ENCODE measurements at regions not wholly inside any gene's neighbourhood (a gene's known extent, or its start where the extent isn't known, plus 50 kb on each side); places are given as distances from the start of the nearest gene placed in this dataset.
"Not testable (repeated sequence)": the region's sequence is repeated elsewhere in the genome, so short reads cannot be mapped to it uniquely, and the experiment has no call there.

DNA sequence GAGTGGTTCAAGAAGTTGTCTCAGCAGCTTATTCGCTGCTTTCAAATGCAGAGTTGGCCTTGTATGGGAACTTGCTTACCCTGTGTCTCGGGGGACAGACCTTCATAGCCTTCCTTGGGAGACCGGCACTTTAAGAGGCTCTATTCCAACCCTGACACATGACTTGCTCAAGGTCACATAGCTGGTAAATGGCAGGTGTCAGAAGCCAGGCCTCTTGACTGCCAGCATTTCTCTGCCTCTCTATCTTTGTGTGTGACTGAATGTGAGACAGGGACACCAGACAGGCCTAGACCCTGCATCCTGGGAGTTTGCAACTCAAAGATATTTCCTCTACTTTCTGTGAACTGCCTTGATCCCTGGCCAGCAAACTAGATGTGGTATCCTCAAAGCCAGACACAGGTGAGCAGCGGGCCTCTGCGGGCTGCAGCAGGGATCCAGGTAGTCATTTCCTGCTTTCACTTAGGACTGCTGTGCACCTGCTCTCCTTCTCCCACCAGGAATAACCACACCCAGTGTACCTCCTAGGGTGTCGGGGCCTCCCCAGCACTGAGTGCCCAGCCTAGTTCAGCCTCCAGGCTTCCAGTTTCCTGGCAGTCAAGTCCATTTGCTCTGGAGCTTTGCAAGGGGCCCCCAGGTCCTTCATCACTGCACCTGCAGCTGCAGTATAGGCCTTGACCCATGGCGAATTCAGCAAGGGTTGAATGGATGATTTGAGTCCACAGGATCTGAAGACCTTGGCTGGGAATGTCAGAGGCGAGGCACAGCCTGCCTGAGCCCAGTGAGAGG, 116.6 kb upstream of the TNRC6C start:
- Mint-ChIP-seq H3K27ac (peak overlapping the region; percentile 76), H3K4me1 (ENCODE audit: low read depth) (peaks cover 46% of the 10 kb centered on the region)
- intact Hi-C loops (cut with micrococcal nuclease) = loop anchor here (1.0 to 5.0 kb wide), 4 partner anchors 8 to 700 kb away; partner anchors contain the start of genes SEC14L1 and TNRC6C

GRCh38 chr17:77842528-77843147, 115.9 kb upstream of the TNRC6C start:
- Mint-ChIP-seq H3K27ac (peak overlapping the region; percentile 76), H3K27me3 (ENCODE audit: low read depth) (no peaks in the 10 kb centered on the region), H3K4me3 (ENCODE audit: low read depth) (peak overlapping the region; percentile 2), H3K4me1 (ENCODE audit: low read depth) (peaks cover 44% of the 10 kb centered on the region), H3K9me3 (peaks cover under 1% of the 10 kb centered on the region), H3K36me3 (ENCODE audit: low read depth) (peaks cover 2% of the 10 kb centered on the region)
- intact Hi-C loops (cut with micrococcal nuclease) = loop anchor here (1.0 to 5.0 kb wide), 5 partner anchors 8 to 700 kb away; partner anchors contain the start of genes SEC14L1 and TNRC6C
- no peak for DNase-seq (ENCODE audit: low spot score)

More for the DNA sequence above, 116.6 kb upstream of the TNRC6C start:
- no peaks in the 10 kb centered on the region for H3K27me3 Mint-ChIP-seq (ENCODE audit: low read depth)
- no peak overlapping the region for H3K4me3 Mint-ChIP-seq (ENCODE audit: low read depth)
- peaks cover 8% of the 10 kb centered on the region for H3K36me3 Mint-ChIP-seq (ENCODE audit: low read depth)
- H3K9me3 Mint-ChIP-seq = peaks cover 7% of the 10 kb centered on the region
- DNase-seq (ENCODE audit: low spot score) = no peak

DNA sequence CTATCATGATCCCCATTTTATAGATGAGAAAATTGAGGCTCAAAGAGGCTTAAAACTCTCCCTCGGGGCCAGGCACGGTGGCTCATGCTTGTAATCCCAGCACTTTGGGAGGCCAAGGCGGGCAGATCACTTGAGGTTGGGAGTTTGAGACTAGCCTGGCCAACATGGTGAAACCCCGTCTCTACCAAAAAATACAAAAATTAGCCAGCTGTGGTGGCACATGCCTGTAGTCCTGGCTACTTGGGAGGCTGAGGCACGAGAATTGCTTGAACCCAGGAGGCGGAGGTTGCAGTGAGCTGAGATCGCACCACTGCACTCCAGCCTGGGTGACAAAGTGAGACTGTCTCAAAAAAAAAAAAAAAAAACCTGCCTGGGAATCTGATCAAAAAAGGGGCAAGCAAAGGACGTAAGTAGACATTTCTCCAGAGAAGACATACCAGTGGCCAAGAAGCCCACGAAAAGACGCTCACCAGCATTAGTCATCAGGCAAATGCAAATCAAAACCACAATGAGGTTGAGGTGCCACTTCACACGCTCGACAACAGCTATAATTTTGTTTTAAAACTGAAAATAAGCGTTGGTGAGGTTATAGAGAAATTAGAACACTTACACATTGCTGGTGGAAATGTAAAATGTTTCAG, 115.1 kb upstream of the TNRC6C start:
- H3K36me3 Mint-ChIP-seq (ENCODE audit: low read depth); H3K9me3 Mint-ChIP-seq; H3K27me3 Mint-ChIP-seq (ENCODE audit: low read depth): not testable (repeated sequence)
- Mint-ChIP-seq H3K4me1 (ENCODE audit: low read depth) (peaks cover 44% of the 10 kb centered on the region), H3K27ac (peak overlapping the region; percentile 76), H3K4me3 (ENCODE audit: low read depth) (peak overlapping the region; percentile 13)
- intact Hi-C loops (cut with micrococcal nuclease) = loop anchor here (1.0 to 5.0 kb wide), 4 partner anchors 39 to 701 kb away; partner anchors contain the start of genes SEC14L1 and TNRC6C
- DNase-seq (ENCODE audit: low spot score) = peak; percentile 63

DNA sequence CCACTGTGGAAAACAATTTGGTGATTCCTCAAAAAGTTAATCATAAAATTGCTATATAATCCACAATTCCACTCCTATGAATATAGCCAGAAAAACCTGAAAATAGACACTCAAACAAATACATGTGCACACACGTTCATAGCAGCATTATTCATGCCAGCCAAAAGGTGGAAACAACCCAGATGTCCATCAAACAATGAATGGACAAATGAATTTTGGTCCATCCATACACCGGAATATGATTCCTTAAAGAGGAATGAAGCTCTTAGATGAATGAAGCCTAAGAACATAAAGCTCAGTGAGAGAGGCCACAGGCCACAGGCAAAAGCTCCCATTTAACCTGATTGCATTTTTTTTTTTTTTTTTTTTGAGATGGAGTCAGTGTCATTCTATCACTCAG, 114.6 kb upstream of the TNRC6C start:
- Mint-ChIP-seq H3K36me3 (ENCODE audit: low read depth) (no peaks in the 10 kb centered on the region), H3K27me3 (ENCODE audit: low read depth) (no peaks in the 10 kb centered on the region), H3K4me3 (ENCODE audit: low read depth) (peak overlapping the region; percentile 13), H3K27ac (peak overlapping the region; percentile 76), H3K9me3 (no peaks in the 10 kb centered on the region), H3K4me1 (ENCODE audit: low read depth) (peaks cover 44% of the 10 kb centered on the region)
- intact Hi-C loops (cut with micrococcal nuclease) = loop anchor here (1.0 to 5.0 kb wide), 4 partner anchors 38 to 702 kb away; partner anchors contain the start of genes SEC14L1 and TNRC6C
- DNase-seq (ENCODE audit: low spot score) = no peak

- Mint-ChIP-seq H3K27me3 (ENCODE audit: low read depth) (no peaks in the 10 kb centered on the region), H3K27ac (no peak overlapping the region), H3K36me3 (ENCODE audit: low read depth) (no peaks in the 10 kb centered on the region), H3K4me1 (ENCODE audit: low read depth) (peaks cover 44% of the 10 kb centered on the region), H3K4me3 (ENCODE audit: low read depth) (no peak overlapping the region), H3K9me3 (no peaks in the 10 kb centered on the region)
- DNase-seq (ENCODE audit: low spot score) = no peak
- intact Hi-C loops (cut with micrococcal nuclease) = loop anchor here (5.0 kb wide), 2 partner anchors 197 to 702 kb away; partner anchors contain the start of gene SEC14L1
Measured at GRCh38 chr17:77844681-77845080, 113.8 kb upstream of the TNRC6C start.

DNA sequence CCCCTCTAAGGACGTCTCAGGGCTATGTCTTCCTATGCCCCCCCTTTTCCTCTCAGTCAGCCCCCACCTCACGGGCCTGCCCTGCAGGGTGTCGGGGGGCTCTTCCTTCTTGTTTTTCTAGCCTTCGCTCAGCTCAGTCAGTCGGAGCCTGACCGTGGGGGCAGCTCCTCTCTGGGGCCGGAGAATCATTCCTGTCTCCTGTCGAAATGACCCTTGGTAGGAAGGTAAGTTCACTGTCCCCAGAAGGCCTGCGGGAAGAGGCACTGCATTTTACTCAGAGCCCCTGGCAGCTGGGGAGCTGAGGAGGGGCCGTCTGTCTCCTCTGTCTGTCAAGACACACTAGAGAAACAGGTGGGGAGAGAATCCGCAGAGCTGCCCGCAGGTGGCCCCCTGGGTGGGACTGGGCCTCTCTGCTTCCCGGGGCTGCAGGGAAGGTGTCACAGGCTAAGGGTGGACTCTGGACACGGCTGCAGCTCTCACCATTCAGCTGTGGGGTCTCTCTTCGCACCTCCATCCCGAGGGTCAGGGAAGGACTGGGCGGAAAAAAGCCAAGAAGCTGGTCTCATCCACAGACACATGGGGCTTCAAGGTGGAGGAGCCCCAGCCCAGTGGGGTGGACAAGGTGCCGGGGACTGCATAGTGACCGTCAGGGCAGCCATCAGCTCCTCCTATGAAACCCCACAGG, 112.8 kb upstream of the TNRC6C start:
- Mint-ChIP-seq H3K4me1 (ENCODE audit: low read depth) (peaks cover 44% of the 10 kb centered on the region), H3K9me3 (no peaks in the 10 kb centered on the region), H3K4me3 (ENCODE audit: low read depth) (no peak overlapping the region), H3K27ac (no peak overlapping the region), H3K36me3 (ENCODE audit: low read depth) (no peaks in the 10 kb centered on the region), H3K27me3 (ENCODE audit: low read depth) (no peaks in the 10 kb centered on the region)
- no peak for DNase-seq (ENCODE audit: low spot score)
- intact Hi-C loops (cut with micrococcal nuclease) = no loop called here

DNA sequence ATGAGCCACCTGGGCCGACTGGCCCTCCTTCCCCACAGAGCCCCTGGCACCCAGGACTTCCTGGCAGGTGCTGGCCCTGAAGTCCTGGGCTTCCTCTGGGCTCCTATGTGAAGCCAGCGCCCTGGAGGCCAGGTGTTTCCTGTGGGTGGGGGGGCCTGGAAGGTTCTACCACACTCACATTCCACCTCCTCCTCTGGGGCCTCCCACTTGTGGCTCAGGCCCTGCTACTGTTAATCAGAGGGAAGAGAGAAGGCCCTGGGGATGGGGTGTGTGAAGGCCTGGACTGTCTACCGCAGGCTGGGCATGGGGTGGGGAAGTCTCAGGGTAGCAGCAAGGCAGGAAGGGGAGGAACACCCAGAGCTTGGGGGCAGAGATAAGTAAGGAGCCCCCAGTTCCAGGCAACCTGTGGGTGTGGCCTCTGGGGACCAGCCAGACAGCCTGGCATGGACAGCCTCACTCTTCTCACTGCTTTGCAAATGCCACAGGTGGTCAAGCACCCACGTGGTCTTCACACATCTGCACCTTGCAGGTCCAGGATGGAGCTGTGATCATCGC, 111.9 kb upstream of the TNRC6C start:
- no peak for DNase-seq (ENCODE audit: low spot score)
- intact Hi-C loops (cut with micrococcal nuclease) = no loop called here

GRCh38 chr17:77847221-77848085, 111.0 kb upstream of the TNRC6C start:
- Mint-ChIP-seq H3K27ac (peak overlapping the region; percentile 13), H3K27me3 (ENCODE audit: low read depth) (no peaks in the 10 kb centered on the region), H3K9me3 (no peaks in the 10 kb centered on the region), H3K4me3 (ENCODE audit: low read depth) (no peak overlapping the region), H3K36me3 (ENCODE audit: low read depth) (no peaks in the 10 kb centered on the region), H3K4me1 (ENCODE audit: low read depth) (peaks cover 27% of the 10 kb centered on the region)
- DNase-seq (ENCODE audit: low spot score) = no peak
- intact Hi-C loops (cut with micrococcal nuclease) = no loop called here

More for the DNA sequence above, 111.9 kb upstream of the TNRC6C start:
- no peak overlapping the region for H3K4me3 Mint-ChIP-seq (ENCODE audit: low read depth)
- H3K4me1 Mint-ChIP-seq (ENCODE audit: low read depth) = peaks cover 35% of the 10 kb centered on the region
- H3K27me3 Mint-ChIP-seq (ENCODE audit: low read depth) = no peaks in the 10 kb centered on the region
- H3K36me3 Mint-ChIP-seq (ENCODE audit: low read depth) = no peaks in the 10 kb centered on the region
- H3K9me3 Mint-ChIP-seq = no peaks in the 10 kb centered on the region
- no peak overlapping the region for H3K27ac Mint-ChIP-seq

GRCh38 chr17:77848257-77848656, 110.2 kb upstream of the TNRC6C start:
- Mint-ChIP-seq H3K4me1 (ENCODE audit: low read depth) (peaks cover 20% of the 10 kb centered on the region), H3K9me3 (no peaks in the 10 kb centered on the region), H3K27me3 (ENCODE audit: low read depth) (no peaks in the 10 kb centered on the region), H3K4me3 (ENCODE audit: low read depth) (no peak overlapping the region), H3K27ac (no peak overlapping the region), H3K36me3 (ENCODE audit: low read depth) (no peaks in the 10 kb centered on the region)
- intact Hi-C loops (cut with micrococcal nuclease) = no loop called here
- no peak for DNase-seq (ENCODE audit: low spot score)

DNA sequence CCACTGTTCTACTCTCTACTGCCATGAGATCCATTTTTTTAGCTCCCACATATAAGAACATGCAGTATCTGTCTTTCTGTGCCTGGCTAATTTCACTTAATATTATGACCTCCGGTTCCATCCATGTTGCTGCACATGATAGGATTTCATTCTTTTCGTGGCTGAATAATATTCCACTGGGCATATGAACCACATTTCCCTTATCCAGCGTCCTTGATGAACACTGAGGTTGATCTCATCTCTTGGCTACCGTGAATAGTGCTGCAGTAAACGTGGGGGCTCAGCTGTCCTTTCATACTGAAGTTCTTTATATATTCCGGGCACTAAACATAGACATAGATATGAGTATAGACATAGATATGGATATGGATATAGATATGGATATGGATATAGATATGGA, 109.3 kb upstream of the TNRC6C start:
- Mint-ChIP-seq H3K4me3 (ENCODE audit: low read depth) (no peak overlapping the region), H3K27ac (no peak overlapping the region), H3K36me3 (ENCODE audit: low read depth) (no peaks in the 10 kb centered on the region), H3K27me3 (ENCODE audit: low read depth) (no peaks in the 10 kb centered on the region), H3K9me3 (no peaks in the 10 kb centered on the region), H3K4me1 (ENCODE audit: low read depth) (peaks cover 12% of the 10 kb centered on the region)
- no peak for DNase-seq (ENCODE audit: low spot score)
- intact Hi-C loops (cut with micrococcal nuclease) = no loop called here

- H3K27me3 Mint-ChIP-seq (ENCODE audit: low read depth) = no peaks in the 10 kb centered on the region
- H3K4me1 Mint-ChIP-seq (ENCODE audit: low read depth) = no peaks in the 10 kb centered on the region
- intact Hi-C loops (cut with micrococcal nuclease) = no loop called here
- no peaks in the 10 kb centered on the region for H3K9me3 Mint-ChIP-seq
- no peak overlapping the region for H3K4me3 Mint-ChIP-seq (ENCODE audit: low read depth)
- no peak overlapping the region for H3K27ac Mint-ChIP-seq
- DNase-seq (ENCODE audit: low spot score) = no peak
- H3K36me3 Mint-ChIP-seq (ENCODE audit: low read depth) = no peaks in the 10 kb centered on the region
Measured at GRCh38 chr17:77851921-77852320, 106.6 kb upstream of the TNRC6C start.

All from activated T-helper 2 cell treated with anti-CD3 and anti-CD28 coated beads, Interferon-gamma antibody, Interleukin-2, Interleukin-4, amounts not matched to agents 10 μg/mL and 5 μg/mL and 100 μg/mL, durations not matched to agents 14 hours and 24 hours and 36 hours (primary cell).